ENCODE measurements at regions not wholly inside any gene's neighbourhood (a gene's known extent, or its start where the extent isn't known, plus 50 kb on each side); places are given as distances from the start of the nearest gene placed in this dataset.

GRCh38 chr3:24740326-24740725, 245.7 kb upstream of the THRB start:
- H3K4me1 ChIP-seq: no peaks in the 10 kb centered on the region
- ATAC-seq (no peak), FAIRE-seq (no peak), DNase-seq (ENCODE audit: low read depth in 1 of 2, low spot score in 1 of 2) (no peak)
- H3K27ac ChIP-seq: no peak overlapping the region
- H3K4me3 ChIP-seq: no peak overlapping the region
- no peak overlapping the region for H3K4me2 ChIP-seq
- no peak for TF ChIP-seq RNF2 (IDR thresholded peaks at IDR 0.05; ENCODE audit: borderline replicate concordance, low read depth)
- ChIA-PET CTCF (interaction anchor here (0.6 kb wide), 1 partner anchor 1061 kb away, joined by 5 read pairs; no protein-coding TSS in a partner anchor), POLR2A (no interaction called here)
- WGBS (ENCODE audit: missing lambda C conversion rate): 63% methylated on average over 3 of the region's 3 CpGs
- no peaks in the 10 kb centered on the region for H3K9me3 ChIP-seq

GRCh38 chr3:24741506-24741905, 246.9 kb upstream of the THRB start:
- CTCF ChIA-PET: no interaction called here
- no peak overlapping the region for H3K4me2 ChIP-seq
- H3K4me3 ChIP-seq: no peak overlapping the region
- 29% methylated on average over 2 of the region's 2 CpGs for WGBS (ENCODE audit: missing lambda C conversion rate)
- FAIRE-seq: no peak
- no peak overlapping the region for H3K27ac ChIP-seq
- ATAC-seq: no peak
- DNase-seq (ENCODE audit: low read depth in 1 of 2, low spot score in 1 of 2): no peak
- no peaks in the 10 kb centered on the region for H3K9me3 ChIP-seq
- TF ChIP-seq ZC3H11A (IDR thresholded peaks at IDR 0.05) (no peak), ZSCAN20 (CRISPR knock-in tag; IDR thresholded peaks at IDR 0.05) (no peak), HES2 (IDR thresholded peaks at IDR 0.05) (no peak), CHD2 (IDR thresholded peaks at IDR 0.05; ENCODE audit: low read length, partially characterized antibody) (no peak), GATA3 (IDR thresholded peaks at IDR 0.05; ENCODE audit: borderline replicate concordance) (no peak), RNF2 (IDR thresholded peaks at IDR 0.05; ENCODE audit: borderline replicate concordance, low read depth) (no peak), FOXS1 (CRISPR knock-in tag; IDR thresholded peaks at IDR 0.05) (no peak)
- POLR2A ChIA-PET: no interaction called here
- no peaks in the 10 kb centered on the region for H3K4me1 ChIP-seq

- TF ChIP-seq CTCF (IDR thresholded peaks at IDR 0.05): no peak
- no peak for TF ChIP-seq HDAC2 (IDR thresholded peaks at IDR 0.05)
- no peak for TF ChIP-seq JUN (IDR thresholded peaks at IDR 0.05)
- no peak for TF ChIP-seq RARB (CRISPR knock-in tag; IDR thresholded peaks at IDR 0.05)
- no peak for TF ChIP-seq TP53 (CRISPR knock-in tag; IDR thresholded peaks at IDR 0.05)
- TF ChIP-seq JUNB (IDR thresholded peaks at IDR 0.05): no peak
- no peak for TF ChIP-seq NPAS2 (CRISPR knock-in tag; IDR thresholded peaks at IDR 0.05; ENCODE audit: borderline replicate concordance)
- no peak for TF ChIP-seq SMC3 (IDR thresholded peaks at IDR 0.05)
- TF ChIP-seq USF2 (IDR thresholded peaks at IDR 0.05): no peak
- TF ChIP-seq PHF8 (IDR thresholded peaks at IDR 0.05; ENCODE audit: borderline replicate concordance, low read depth): no peak
- no peak for TF ChIP-seq CBX2 (IDR thresholded peaks at IDR 0.05; ENCODE audit: borderline replicate concordance, low read depth)
- no peak for TF ChIP-seq HEYL (CRISPR knock-in tag; IDR thresholded peaks at IDR 0.05)
- TF ChIP-seq ZFP36 (IDR thresholded peaks at IDR 0.05; ENCODE audit: borderline replicate concordance, partially characterized antibody): no peak
- no peak for TF ChIP-seq ZNF302 (CRISPR knock-in tag; IDR thresholded peaks at IDR 0.05)
- TF ChIP-seq POLR2A (IDR thresholded peaks at IDR 0.05; ENCODE audit: low read length): no peak
- no peak for TF ChIP-seq FOSL2 (IDR thresholded peaks at IDR 0.05)
- TF ChIP-seq FOSL2 (CRISPR knock-in tag; IDR thresholded peaks at IDR 0.05): no peak
- TF ChIP-seq ZC3H11A (IDR thresholded peaks at IDR 0.05): no peak
- ATAC-seq (no peak), FAIRE-seq (no peak), DNase-seq (ENCODE audit: low read depth in 1 of 2, low spot score in 1 of 2) (no peak)
- POLR2A ChIA-PET: no interaction called here
- CTCF ChIA-PET: no interaction called here
- H3K4me2 ChIP-seq: no peak overlapping the region
- no peaks in the 10 kb centered on the region for H3K4me1 ChIP-seq
- WGBS (ENCODE audit: missing lambda C conversion rate): 68% methylated on average over 4 of the region's 4 CpGs
- no peaks in the 10 kb centered on the region for H3K9me3 ChIP-seq
- H3K4me3 ChIP-seq: no peak overlapping the region
- no peak overlapping the region for H3K27ac ChIP-seq
Measured at GRCh38 chr3:24748520-24748919, 253.9 kb upstream of the THRB start.
